ENCODE measurements at regions not wholly inside any gene's neighbourhood (a gene's known extent, or its start where the extent isn't known, plus 50 kb on each side); places are given as distances from the start of the nearest gene placed in this dataset.

GRCh38 chr5:6315580-6315979, 62.8 kb downstream of the MED10 start:
- no peaks in the 10 kb centered on the region; the same call in 1 of the 2 replicates for H3K27me3 ChIP-seq (ENCODE audit: insufficient read depth, low read length)
- H3K36me3 ChIP-seq (ENCODE audit: insufficient read depth, low read length) = no peaks in the 10 kb centered on the region
- no peak overlapping the region for H2AFZ ChIP-seq (ENCODE audit: low read length)
- TF ChIP-seq, protein P1, sequence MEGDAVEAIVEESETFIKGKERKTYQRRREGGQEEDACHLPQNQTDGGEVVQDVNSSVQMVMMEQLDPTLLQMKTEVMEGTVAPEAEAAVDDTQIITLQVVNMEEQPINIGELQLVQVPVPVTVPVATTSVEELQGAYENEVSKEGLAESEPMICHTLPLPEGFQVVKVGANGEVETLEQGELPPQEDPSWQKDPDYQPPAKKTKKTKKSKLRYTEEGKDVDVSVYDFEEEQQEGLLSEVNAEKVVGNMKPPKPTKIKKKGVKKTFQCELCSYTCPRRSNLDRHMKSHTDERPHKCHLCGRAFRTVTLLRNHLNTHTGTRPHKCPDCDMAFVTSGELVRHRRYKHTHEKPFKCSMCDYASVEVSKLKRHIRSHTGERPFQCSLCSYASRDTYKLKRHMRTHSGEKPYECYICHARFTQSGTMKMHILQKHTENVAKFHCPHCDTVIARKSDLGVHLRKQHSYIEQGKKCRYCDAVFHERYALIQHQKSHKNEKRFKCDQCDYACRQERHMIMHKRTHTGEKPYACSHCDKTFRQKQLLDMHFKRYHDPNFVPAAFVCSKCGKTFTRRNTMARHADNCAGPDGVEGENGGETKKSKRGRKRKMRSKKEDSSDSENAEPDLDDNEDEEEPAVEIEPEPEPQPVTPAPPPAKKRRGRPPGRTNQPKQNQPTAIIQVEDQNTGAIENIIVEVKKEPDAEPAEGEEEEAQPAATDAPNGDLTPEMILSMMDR (IDR thresholded peaks at IDR 0.05; ENCODE audit: low read length) = no peak
- TF ChIP-seq EZH2 (IDR thresholded peaks at IDR 0.05; ENCODE audit: borderline replicate concordance, low read length) = no peak
- no peaks in the 10 kb centered on the region for H3K9me2 ChIP-seq (ENCODE audit: low read depth, low read length)
- no peaks in the 10 kb centered on the region for H3K4me1 ChIP-seq (ENCODE audit: insufficient read depth, low read length, severe bottlenecking)
- no peaks in the 10 kb centered on the region for H4K20me1 ChIP-seq (ENCODE audit: insufficient read depth, low read length)
- no peaks in the 10 kb centered on the region for H3F3A ChIP-seq (ENCODE audit: insufficient read depth, low read length)
- H3K79me2 ChIP-seq (ENCODE audit: insufficient read depth, low read length) = no peaks in the 10 kb centered on the region
- no peak overlapping the region for H3K27ac ChIP-seq (ENCODE audit: low read depth, low read length, poor library complexity, severe bottlenecking)
- H3K9me3 ChIP-seq (ENCODE audit: low read length) = no peaks in the 10 kb centered on the region
- no peak overlapping the region for H3K4me2 ChIP-seq (ENCODE audit: low read length)
- H3K9ac ChIP-seq (ENCODE audit: low read length) = no peak overlapping the region
- H3K4me3 ChIP-seq (ENCODE audit: low read depth, low read length, poor library complexity, severe bottlenecking) = no peak overlapping the region

DNA sequence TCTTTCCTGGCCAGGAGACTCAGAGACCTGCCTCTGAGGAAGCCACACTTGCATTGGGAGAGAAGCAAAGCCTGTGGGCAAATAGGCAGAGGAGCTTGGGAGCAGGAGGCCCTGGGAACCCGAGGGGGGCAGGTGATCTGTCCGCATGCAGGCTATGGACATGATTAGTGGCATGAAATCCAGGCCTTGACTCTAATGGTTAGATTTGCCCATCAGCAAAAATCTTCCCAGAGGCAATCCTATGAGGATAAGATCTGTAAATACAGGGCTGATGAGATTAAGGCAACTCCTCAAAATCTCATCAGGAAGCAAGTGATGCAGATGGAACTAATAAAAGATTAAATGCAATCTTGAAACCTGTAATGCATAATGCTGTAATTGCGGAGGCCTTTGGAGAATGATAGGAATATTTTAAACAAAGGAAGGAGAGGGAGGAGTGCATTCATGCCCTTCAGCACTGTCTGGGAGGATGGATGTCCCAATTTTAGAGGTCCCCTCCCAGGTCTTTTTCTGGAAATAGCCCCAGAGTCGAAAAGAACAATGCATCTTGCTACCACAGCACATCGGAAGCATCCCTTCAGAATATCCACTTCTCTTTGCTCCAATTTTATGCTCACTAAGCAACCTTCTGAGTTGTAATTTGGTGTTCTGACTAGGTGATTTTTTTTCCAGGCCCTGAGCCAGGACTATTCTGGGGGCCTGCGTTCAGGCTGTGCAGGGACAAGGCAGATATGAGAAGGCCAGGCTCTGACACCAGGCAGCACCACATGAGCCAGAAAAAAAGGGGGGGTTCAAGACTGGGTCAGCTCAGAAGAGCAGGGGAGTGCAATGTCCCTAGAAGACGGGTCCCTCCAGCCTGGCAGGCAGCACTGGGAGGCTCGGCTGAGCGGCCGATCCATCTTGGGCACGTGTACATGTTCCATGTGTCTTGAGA, 66.5 kb downstream of the MED10 start:
- no peaks in the 10 kb centered on the region; the same call in 1 of the 2 replicates for H3K27me3 ChIP-seq (ENCODE audit: insufficient read depth, low read length)
- H3K4me1 ChIP-seq (ENCODE audit: insufficient read depth, low read length, severe bottlenecking) = no peaks in the 10 kb centered on the region
- no peaks in the 10 kb centered on the region for H3K36me3 ChIP-seq (ENCODE audit: insufficient read depth, low read length)
- H3F3A ChIP-seq (ENCODE audit: insufficient read depth, low read length) = no peaks in the 10 kb centered on the region
- no peaks in the 10 kb centered on the region for H3K9me2 ChIP-seq (ENCODE audit: low read depth, low read length)
- no peak overlapping the region for H3K4me3 ChIP-seq (ENCODE audit: low read depth, low read length, poor library complexity, severe bottlenecking)
- H4K20me1 ChIP-seq (ENCODE audit: insufficient read depth, low read length) = no peaks in the 10 kb centered on the region
- no peak overlapping the region for H3K4me2 ChIP-seq (ENCODE audit: low read length)
- no peaks in the 10 kb centered on the region for H3K79me2 ChIP-seq (ENCODE audit: insufficient read depth, low read length)
- H3K27ac ChIP-seq (ENCODE audit: low read depth, low read length, poor library complexity, severe bottlenecking) = no peak overlapping the region
- TF ChIP-seq, protein P1 (IDR thresholded peaks at IDR 0.05; ENCODE audit: low read length) = no peak
- TF ChIP-seq EZH2 (IDR thresholded peaks at IDR 0.05; ENCODE audit: borderline replicate concordance, low read length) = no peak
- H3K9me3 ChIP-seq (ENCODE audit: low read length) = no peaks in the 10 kb centered on the region
- no peak overlapping the region for H2AFZ ChIP-seq (ENCODE audit: low read length)
- no peak overlapping the region for H3K9ac ChIP-seq (ENCODE audit: low read length)

GRCh38 chr5:6309949-6310348, 68.4 kb downstream of the MED10 start:
- no peak for TF ChIP-seq EZH2 (IDR thresholded peaks at IDR 0.05; ENCODE audit: borderline replicate concordance, low read length)
- TF ChIP-seq, protein P1 (IDR thresholded peaks at IDR 0.05; ENCODE audit: low read length) = no peak
- no peak overlapping the region for H3K4me3 ChIP-seq (ENCODE audit: low read depth, low read length, poor library complexity, severe bottlenecking)
- H3K4me1 ChIP-seq (ENCODE audit: insufficient read depth, low read length, severe bottlenecking) = no peaks in the 10 kb centered on the region
- H2AFZ ChIP-seq (ENCODE audit: low read length) = no peak overlapping the region
- no peaks in the 10 kb centered on the region for H3K9me2 ChIP-seq (ENCODE audit: low read depth, low read length)
- H3K79me2 ChIP-seq (ENCODE audit: insufficient read depth, low read length) = no peaks in the 10 kb centered on the region
- no peaks in the 10 kb centered on the region for H4K20me1 ChIP-seq (ENCODE audit: insufficient read depth, low read length)
- H3K9me3 ChIP-seq (ENCODE audit: low read length) = no peaks in the 10 kb centered on the region
- H3F3A ChIP-seq (ENCODE audit: insufficient read depth, low read length) = no peaks in the 10 kb centered on the region
- no peak overlapping the region for H3K9ac ChIP-seq (ENCODE audit: low read length)
- H3K27ac ChIP-seq (ENCODE audit: low read depth, low read length, poor library complexity, severe bottlenecking) = no peak overlapping the region
- H3K36me3 ChIP-seq (ENCODE audit: insufficient read depth, low read length) = no peaks in the 10 kb centered on the region
- H3K27me3 ChIP-seq (ENCODE audit: insufficient read depth, low read length) = no peaks in the 10 kb centered on the region; the same call in 1 of the 2 replicates
- H3K4me2 ChIP-seq (ENCODE audit: low read length) = no peak overlapping the region
